ENCODE measurements at regions not wholly inside any gene's neighbourhood (a gene's known extent, or its start where the extent isn't known, plus 50 kb on each side); places are given as distances from the start of the nearest gene placed in this dataset.

DNA sequence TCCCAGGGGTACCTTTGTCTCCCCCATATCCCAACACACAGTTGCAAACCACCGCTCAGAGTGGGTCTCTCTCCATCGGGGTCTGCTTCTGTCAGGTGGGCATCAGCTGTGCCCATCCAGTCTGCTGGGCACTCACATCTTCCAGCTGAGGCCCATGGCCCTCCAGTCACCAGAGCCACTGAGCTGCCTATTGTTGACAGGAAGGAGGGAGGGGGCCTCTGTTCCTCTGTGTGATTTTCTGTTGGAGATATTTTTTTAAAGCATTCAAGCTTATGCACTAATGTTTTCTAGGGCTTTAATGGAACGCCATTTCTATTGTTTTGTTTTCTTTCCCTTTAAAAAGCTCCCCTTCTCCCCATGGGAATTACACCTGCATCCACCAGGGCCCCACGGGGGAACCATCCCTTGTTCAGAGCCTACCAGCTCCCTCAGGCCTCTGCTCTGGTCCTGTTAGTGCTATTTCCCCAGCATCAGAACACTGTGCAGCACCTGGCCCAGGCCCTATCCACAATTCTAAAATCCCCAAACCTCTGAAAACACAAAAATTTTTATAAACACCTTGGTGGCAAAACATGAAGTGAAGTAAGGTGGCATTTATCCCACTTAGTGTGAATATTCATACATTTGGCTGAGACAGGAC, 326.2 kb downstream of the CD83 start:
- no peaks in the 10 kb centered on the region for H3K27me3 ChIP-seq (ENCODE audit: insufficient read depth, low read length)
- H2AFZ ChIP-seq (ENCODE audit: low read length): no peak overlapping the region
- H3K79me2 ChIP-seq (ENCODE audit: insufficient read depth, low read length): no peaks in the 10 kb centered on the region
- TF ChIP-seq, protein P1, sequence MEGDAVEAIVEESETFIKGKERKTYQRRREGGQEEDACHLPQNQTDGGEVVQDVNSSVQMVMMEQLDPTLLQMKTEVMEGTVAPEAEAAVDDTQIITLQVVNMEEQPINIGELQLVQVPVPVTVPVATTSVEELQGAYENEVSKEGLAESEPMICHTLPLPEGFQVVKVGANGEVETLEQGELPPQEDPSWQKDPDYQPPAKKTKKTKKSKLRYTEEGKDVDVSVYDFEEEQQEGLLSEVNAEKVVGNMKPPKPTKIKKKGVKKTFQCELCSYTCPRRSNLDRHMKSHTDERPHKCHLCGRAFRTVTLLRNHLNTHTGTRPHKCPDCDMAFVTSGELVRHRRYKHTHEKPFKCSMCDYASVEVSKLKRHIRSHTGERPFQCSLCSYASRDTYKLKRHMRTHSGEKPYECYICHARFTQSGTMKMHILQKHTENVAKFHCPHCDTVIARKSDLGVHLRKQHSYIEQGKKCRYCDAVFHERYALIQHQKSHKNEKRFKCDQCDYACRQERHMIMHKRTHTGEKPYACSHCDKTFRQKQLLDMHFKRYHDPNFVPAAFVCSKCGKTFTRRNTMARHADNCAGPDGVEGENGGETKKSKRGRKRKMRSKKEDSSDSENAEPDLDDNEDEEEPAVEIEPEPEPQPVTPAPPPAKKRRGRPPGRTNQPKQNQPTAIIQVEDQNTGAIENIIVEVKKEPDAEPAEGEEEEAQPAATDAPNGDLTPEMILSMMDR (IDR thresholded peaks at IDR 0.05; ENCODE audit: extremely low read depth, low read depth, low read length): no peak
- H3K27ac ChIP-seq (ENCODE audit: low read depth, low read length): no peak overlapping the region
- H3K4me1 ChIP-seq (ENCODE audit: insufficient read depth, low read length): peaks cover 5% of the 10 kb centered on the region
- DNase-seq (ENCODE audit: insufficient read length, low spot score, missing footprints): no peak
- H3K4me2 ChIP-seq (ENCODE audit: insufficient read depth, low read length): no peak overlapping the region
- peaks cover 5% of the 10 kb centered on the region for H3K9me3 ChIP-seq (ENCODE audit: low read depth, low read length)
- H4K20me1 ChIP-seq (ENCODE audit: insufficient read depth, low read length): no peaks in the 10 kb centered on the region
- H3K36me3 ChIP-seq (ENCODE audit: insufficient read depth, low read length): no peaks in the 10 kb centered on the region
- H3K4me3 ChIP-seq (ENCODE audit: insufficient read depth, low read length): no peak overlapping the region

DNA sequence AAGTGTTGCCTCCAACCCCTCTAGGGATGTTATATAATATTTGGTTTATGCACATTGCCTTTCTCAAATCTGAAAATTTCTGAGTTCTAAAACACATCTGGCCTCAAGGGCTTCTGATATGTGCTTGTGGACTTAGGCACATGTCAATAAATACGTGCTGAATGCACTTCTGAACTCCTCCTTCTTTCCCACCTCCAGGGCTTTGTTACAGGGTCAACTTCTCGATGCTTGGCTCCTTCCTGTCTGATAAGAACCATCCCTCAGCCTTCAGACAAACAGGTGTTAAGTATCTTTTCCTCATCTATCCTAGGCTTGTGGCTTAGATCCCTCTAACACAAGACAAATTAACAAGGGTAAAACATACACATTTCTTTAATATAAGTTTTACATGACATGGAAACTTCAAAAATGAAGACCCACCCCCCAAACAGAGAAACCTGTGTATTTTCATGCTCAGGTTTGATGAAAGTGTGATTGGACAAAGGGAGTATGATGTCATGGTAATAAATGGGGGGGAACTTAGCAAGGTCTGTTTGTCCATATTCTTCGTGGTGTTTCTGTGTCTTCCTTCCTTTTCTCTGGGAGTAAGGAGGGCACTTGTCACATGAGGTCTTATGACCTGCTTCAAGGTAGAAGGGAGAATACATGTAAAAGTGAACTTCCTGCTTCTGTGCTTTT, 326.9 kb downstream of the CD83 start:
- Histone ChIP-seq H3K79me2 (ENCODE audit: insufficient read depth, low read length) (no peaks in the 10 kb centered on the region), H3K27ac (ENCODE audit: low read depth, low read length) (no peak overlapping the region), H3K4me3 (ENCODE audit: insufficient read depth, low read length) (no peak overlapping the region), H3K4me1 (ENCODE audit: insufficient read depth, low read length) (peaks cover 5% of the 10 kb centered on the region), H4K20me1 (ENCODE audit: insufficient read depth, low read length) (no peaks in the 10 kb centered on the region), H2AFZ (ENCODE audit: low read length) (no peak overlapping the region), H3K36me3 (ENCODE audit: insufficient read depth, low read length) (no peaks in the 10 kb centered on the region), H3K4me2 (ENCODE audit: insufficient read depth, low read length) (no peak overlapping the region), H3K27me3 (ENCODE audit: insufficient read depth, low read length) (no peaks in the 10 kb centered on the region), H3K9me3 (ENCODE audit: low read depth, low read length) (peaks cover 5% of the 10 kb centered on the region)
- DNase-seq (ENCODE audit: insufficient read length, low spot score, missing footprints): no peak
- TF ChIP-seq, protein P1 (IDR thresholded peaks at IDR 0.05; ENCODE audit: extremely low read depth, low read depth, low read length): no peak

DNA sequence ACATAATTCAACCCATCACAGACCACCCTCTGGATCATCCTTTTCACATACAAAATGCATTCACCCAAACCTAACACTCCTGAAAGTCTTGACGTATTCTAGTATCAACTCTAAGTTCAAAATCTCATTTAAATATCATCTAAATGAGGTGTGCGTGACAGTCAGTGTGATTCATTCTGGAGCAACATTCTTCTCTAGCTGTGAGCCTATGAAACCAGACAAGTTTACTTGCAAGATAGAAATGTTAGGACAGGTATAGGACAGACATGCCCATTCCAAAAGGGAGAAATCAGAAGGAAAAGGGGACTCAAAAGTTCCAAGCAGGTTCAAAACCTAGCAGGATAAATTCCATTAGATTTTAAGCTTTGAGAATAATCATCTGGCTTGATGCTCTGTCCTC, 329.7 kb downstream of the CD83 start:
- TF ChIP-seq, protein P1 (IDR thresholded peaks at IDR 0.05; ENCODE audit: extremely low read depth, low read depth, low read length): no peak
- no peak for DNase-seq (ENCODE audit: insufficient read length, low spot score, missing footprints)
- Histone ChIP-seq H3K27ac (ENCODE audit: low read depth, low read length) (no peak overlapping the region), H3K79me2 (ENCODE audit: insufficient read depth, low read length) (no peaks in the 10 kb centered on the region), H3K4me1 (ENCODE audit: insufficient read depth, low read length) (no peaks in the 10 kb centered on the region), H2AFZ (ENCODE audit: low read length) (no peak overlapping the region), H3K36me3 (ENCODE audit: insufficient read depth, low read length) (no peaks in the 10 kb centered on the region), H3K4me3 (ENCODE audit: insufficient read depth, low read length) (no peak overlapping the region), H3K4me2 (ENCODE audit: insufficient read depth, low read length) (no peak overlapping the region), H3K27me3 (ENCODE audit: insufficient read depth, low read length) (no peaks in the 10 kb centered on the region), H3K9me3 (ENCODE audit: low read depth, low read length) (peaks cover under 1% of the 10 kb centered on the region), H4K20me1 (ENCODE audit: insufficient read depth, low read length) (no peaks in the 10 kb centered on the region)

DNA sequence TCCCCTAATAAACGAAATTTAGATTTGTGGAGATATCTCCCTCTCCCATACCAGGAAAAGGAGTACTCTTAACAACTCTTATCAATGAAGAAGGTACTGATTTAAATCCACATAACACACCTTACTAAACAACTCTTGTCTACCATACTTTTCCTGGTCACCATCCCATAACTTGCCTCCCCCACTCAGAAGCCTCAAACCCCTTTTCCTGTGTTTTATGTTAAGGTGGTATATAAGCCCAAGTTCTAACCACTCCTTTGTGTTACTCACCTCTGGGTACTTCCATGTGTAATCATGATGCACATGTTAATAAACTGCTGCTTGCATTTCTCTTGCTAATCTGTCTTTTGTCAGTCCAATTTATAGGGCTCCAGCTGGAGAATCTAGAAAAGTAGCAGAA, 330.7 kb downstream of the CD83 start:
- Histone ChIP-seq H4K20me1 (ENCODE audit: insufficient read depth, low read length) (no peaks in the 10 kb centered on the region), H3K36me3 (ENCODE audit: insufficient read depth, low read length) (no peaks in the 10 kb centered on the region), H3K4me2 (ENCODE audit: insufficient read depth, low read length) (no peak overlapping the region), H3K27ac (ENCODE audit: low read depth, low read length) (no peak overlapping the region), H3K9me3 (ENCODE audit: low read depth, low read length) (no peaks in the 10 kb centered on the region), H3K4me1 (ENCODE audit: insufficient read depth, low read length) (no peaks in the 10 kb centered on the region), H3K4me3 (ENCODE audit: insufficient read depth, low read length) (no peak overlapping the region), H3K79me2 (ENCODE audit: insufficient read depth, low read length) (no peaks in the 10 kb centered on the region), H3K27me3 (ENCODE audit: insufficient read depth, low read length) (no peaks in the 10 kb centered on the region), H2AFZ (ENCODE audit: low read length) (no peak overlapping the region)
- no peak for DNase-seq (ENCODE audit: insufficient read length, low spot score, missing footprints)
- TF ChIP-seq, protein P1 (IDR thresholded peaks at IDR 0.05; ENCODE audit: extremely low read depth, low read depth, low read length): no peak
